KMS-11 (cell line): ENCODE measurements at regions not wholly inside any gene's neighbourhood (a gene's known extent, or its start where the extent isn't known, plus 50 kb on each side); places are given as distances from the start of the nearest gene placed in this dataset.

Experiments
- H2AFZ ChIP-seq: fragments of 200-600 bp; sonication (generic); 2 replicates; pipeline ENCODE4 v1.6.1; 2016; ENCODE audit warnings: antibody characterized with exemption, mixed run types, low read depth
- H3K27ac ChIP-seq: fragments of 200-600 bp; sonication (generic); 2 replicates; pipeline ENCODE4 v1.6.1; 2016; ENCODE audit warnings: mild to moderate bottlenecking, mixed run types
- H3K27me3 ChIP-seq: fragments of 200-600 bp; sonication (generic); 2 replicates; pipeline ENCODE4 v1.6.1; 2017; ENCODE audit warnings: mild to moderate bottlenecking, low read depth, mixed run types, moderate library complexity; ENCODE audit not compliant: insufficient read depth
- H3K36me3 ChIP-seq: fragments of 200-600 bp; sonication (generic); 2 replicates; pipeline ENCODE4 v1.6.1; 2017; ENCODE audit warnings: mild to moderate bottlenecking, mixed run types; ENCODE audit not compliant: insufficient read depth
- H3K4me1 ChIP-seq: fragments of 200-600 bp; sonication (generic); 2 replicates; pipeline ENCODE4 v1.6.1; 2016; ENCODE audit warnings: mild to moderate bottlenecking, low read depth, mixed run types; ENCODE audit not compliant: poor library complexity, severe bottlenecking
- H3K4me2 ChIP-seq: fragments of 200-600 bp; sonication (generic); 2 replicates; pipeline ENCODE4 v1.7.0; 2016; ENCODE audit warnings: mild to moderate bottlenecking, mixed run types
- H3K4me3 ChIP-seq: fragments of 200-600 bp; sonication (generic); IDR thresholded peaks from 2 replicates; pipeline ENCODE4 v1.6.1; 2017; ENCODE audit warnings: low read depth, low read length, mixed read lengths; ENCODE audit not compliant: insufficient read depth
- H3K79me2 ChIP-seq: fragments of 200-600 bp; sonication (generic); 2 replicates; pipeline ENCODE4 v1.6.1; 2016; ENCODE audit warnings: low read depth, mixed run types; ENCODE audit not compliant: insufficient read depth
- H3K9ac ChIP-seq: fragments of 200-600 bp; sonication (generic); 2 replicates; pipeline ENCODE4 v1.6.1; 2016; ENCODE audit warnings: mild to moderate bottlenecking, mixed run types
- H4K20me1 ChIP-seq: fragments of 200-600 bp; sonication (generic); 2 replicates; pipeline ENCODE4 v1.6.1; 2016; ENCODE audit warnings: mild to moderate bottlenecking, mixed run types; ENCODE audit not compliant: insufficient read depth
- CTCF ChIP-seq: fragments of 200-600 bp; sonication (generic); conservative IDR thresholded peaks from 2 replicates; pipeline ENCODE4 v1.6.1; 2017; ENCODE audit warnings: low read depth, mild to moderate bottlenecking, antibody characterized with exemption, low read length, moderate library complexity, mixed read lengths

- Histone ChIP-seq H3K36me3 (no peaks in the 10 kb centered on the region), H3K27ac (no peak overlapping the region), H3K4me3 (no peak overlapping the region), H3K9ac (no peak overlapping the region), H2AFZ (no peak overlapping the region), H3K4me1 (no peaks in the 10 kb centered on the region), H4K20me1 (no peaks in the 10 kb centered on the region), H3K4me2 (no peak overlapping the region), H3K79me2 (no peaks in the 10 kb centered on the region), H3K27me3 (no peaks in the 10 kb centered on the region)
- TF ChIP-seq CTCF: no peak
These were observed 416.4 kb upstream of the PDZRN3 start for GRCh38 chr3:74041068-74041675.

GRCh38 chr3:74039105-74039504 is 414.4 kb upstream of the PDZRN3 start:
- Histone ChIP-seq H3K4me2 (no peak overlapping the region), H3K79me2 (no peaks in the 10 kb centered on the region)
- no peak for TF ChIP-seq CTCF

GRCh38 chr3:74036568-74036967 is 411.8 kb upstream of the PDZRN3 start:
- H3K27me3 ChIP-seq: no peaks in the 10 kb centered on the region
- no peak overlapping the region for H3K9ac ChIP-seq
- H3K79me2 ChIP-seq: no peaks in the 10 kb centered on the region
- no peak overlapping the region for H3K4me2 ChIP-seq
- H3K36me3 ChIP-seq: no peaks in the 10 kb centered on the region
- no peak overlapping the region for H2AFZ ChIP-seq
- H3K4me1 ChIP-seq: no peaks in the 10 kb centered on the region
- H3K4me3 ChIP-seq: no peak overlapping the region
- no peak overlapping the region for H3K27ac ChIP-seq
- no peak for TF ChIP-seq CTCF
- no peaks in the 10 kb centered on the region for H4K20me1 ChIP-seq

More at GRCh38 chr3:74039105-74039504, 414.4 kb upstream of the PDZRN3 start:
- no peaks in the 10 kb centered on the region for H4K20me1 ChIP-seq
- H2AFZ ChIP-seq: no peak overlapping the region
- no peak overlapping the region for H3K9ac ChIP-seq
- H3K36me3 ChIP-seq: no peaks in the 10 kb centered on the region
- H3K27ac ChIP-seq: no peak overlapping the region
- H3K4me1 ChIP-seq: no peaks in the 10 kb centered on the region
- H3K4me3 ChIP-seq: no peak overlapping the region
- no peaks in the 10 kb centered on the region for H3K27me3 ChIP-seq

GRCh38 chr3:74036102-74036501 is 411.4 kb upstream of the PDZRN3 start:
- Histone ChIP-seq H3K79me2 (no peaks in the 10 kb centered on the region), H3K4me1 (no peaks in the 10 kb centered on the region), H4K20me1 (no peaks in the 10 kb centered on the region), H3K4me3 (no peak overlapping the region), H3K27ac (no peak overlapping the region), H3K36me3 (no peaks in the 10 kb centered on the region), H3K4me2 (no peak overlapping the region), H3K27me3 (no peaks in the 10 kb centered on the region), H3K9ac (no peak overlapping the region), H2AFZ (no peak overlapping the region)
- no peak for TF ChIP-seq CTCF
